ENCODE measurements at regions not wholly inside any gene's neighbourhood (a gene's known extent, or its start where the extent isn't known, plus 50 kb on each side); places are given as distances from the start of the nearest gene placed in this dataset.

DNA sequence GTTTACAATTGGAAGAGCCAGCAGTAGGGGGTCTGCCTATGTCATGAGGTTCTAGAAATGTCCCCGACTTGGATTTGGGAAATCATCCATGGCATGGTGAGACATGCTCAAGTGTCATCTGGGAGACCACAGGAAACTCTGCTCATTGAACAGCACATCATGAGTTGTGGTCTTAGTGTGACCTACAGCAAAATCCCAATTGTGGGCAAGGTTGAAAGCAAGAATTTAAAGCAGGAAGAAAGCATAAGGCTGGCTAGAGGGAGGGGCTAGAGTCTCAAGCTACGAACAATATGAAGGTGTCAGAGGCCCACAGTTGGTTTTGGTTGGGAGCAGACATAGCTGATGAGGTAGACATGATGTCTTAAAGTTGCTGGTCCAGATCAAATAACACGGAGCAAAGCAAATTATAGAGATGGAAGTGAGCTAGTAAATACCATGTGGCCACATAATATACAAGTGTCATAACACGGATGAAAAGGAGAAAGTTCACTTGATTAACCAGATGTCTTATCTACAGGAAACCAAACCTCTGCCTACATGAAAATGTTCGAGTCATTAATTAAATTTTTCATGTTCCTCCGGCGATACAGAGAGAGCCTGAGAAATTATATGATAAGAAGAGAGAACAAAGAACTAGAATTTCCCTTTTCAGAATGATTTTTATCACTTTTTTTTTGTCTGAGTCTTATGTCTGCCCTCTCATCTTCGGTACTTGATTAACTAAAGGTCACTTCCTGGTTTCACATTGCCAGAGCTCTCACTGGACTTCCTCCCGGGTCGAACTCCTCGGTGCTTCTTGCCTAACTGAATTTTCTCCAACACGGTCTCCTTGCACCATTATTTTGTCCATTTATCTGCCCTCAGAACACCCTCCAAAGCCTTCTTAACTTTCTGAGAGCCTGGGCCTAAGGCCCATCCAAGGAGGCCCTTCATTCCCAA lies 67.5 kb upstream of the DUSP10 start:
- DNase-seq (ENCODE audit: low read depth) = peak; percentile 30
- no peak overlapping the region for H3K4me3 ChIP-seq (ENCODE audit: control insufficient read depth, low read depth, low read length)

DNA sequence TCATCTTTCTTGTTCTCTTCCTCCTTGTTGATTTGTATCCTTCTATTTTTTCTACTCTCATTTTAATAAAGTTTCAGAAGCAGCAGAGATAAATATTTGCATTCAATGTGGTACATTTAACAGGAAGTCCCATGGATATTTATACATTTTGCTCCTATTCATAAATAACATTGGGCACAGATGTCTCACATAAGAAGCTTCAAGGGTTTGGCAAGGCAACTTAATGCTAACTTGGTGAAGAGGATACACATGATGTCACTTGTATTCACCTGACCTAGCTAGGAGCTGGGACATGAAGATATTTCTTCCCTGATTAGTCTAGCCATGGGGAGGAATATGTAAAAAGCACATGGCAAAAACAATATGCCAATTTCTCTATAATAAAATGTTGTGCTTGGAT lies 65.1 kb upstream of the DUSP10 start:
- TF ChIP-seq, protein P1, sequence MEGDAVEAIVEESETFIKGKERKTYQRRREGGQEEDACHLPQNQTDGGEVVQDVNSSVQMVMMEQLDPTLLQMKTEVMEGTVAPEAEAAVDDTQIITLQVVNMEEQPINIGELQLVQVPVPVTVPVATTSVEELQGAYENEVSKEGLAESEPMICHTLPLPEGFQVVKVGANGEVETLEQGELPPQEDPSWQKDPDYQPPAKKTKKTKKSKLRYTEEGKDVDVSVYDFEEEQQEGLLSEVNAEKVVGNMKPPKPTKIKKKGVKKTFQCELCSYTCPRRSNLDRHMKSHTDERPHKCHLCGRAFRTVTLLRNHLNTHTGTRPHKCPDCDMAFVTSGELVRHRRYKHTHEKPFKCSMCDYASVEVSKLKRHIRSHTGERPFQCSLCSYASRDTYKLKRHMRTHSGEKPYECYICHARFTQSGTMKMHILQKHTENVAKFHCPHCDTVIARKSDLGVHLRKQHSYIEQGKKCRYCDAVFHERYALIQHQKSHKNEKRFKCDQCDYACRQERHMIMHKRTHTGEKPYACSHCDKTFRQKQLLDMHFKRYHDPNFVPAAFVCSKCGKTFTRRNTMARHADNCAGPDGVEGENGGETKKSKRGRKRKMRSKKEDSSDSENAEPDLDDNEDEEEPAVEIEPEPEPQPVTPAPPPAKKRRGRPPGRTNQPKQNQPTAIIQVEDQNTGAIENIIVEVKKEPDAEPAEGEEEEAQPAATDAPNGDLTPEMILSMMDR (conservative IDR thresholded peaks at IDR 0.05; ENCODE audit: control insufficient read depth, insufficient read depth, low read depth, low read length) = no peak

More for the DNA sequence above, 67.5 kb upstream of the DUSP10 start:
- TF ChIP-seq, protein P1 (conservative IDR thresholded peaks at IDR 0.05; ENCODE audit: control insufficient read depth, insufficient read depth, low read depth, low read length) = no peak

DNA sequence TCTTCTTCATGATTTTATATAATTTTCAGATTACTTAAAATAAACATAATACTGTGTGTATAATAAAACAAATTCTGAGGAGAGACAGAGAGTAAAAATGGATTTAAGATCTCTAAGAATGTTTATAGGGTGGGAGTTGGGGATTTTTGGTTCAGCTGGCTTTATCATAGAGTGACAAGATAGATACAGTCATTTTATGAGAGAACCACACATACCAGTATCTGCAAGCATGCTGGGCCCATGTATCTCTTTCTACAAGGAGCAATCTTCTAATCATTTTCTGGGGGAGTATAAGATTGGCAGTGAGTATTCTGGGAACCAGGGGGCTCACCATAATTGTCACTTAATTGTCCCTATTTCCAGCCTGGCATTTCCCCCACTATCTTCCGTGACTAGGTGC lies 64.3 kb upstream of the DUSP10 start:
- no peak overlapping the region for H3K4me3 ChIP-seq (ENCODE audit: control insufficient read depth, low read depth, low read length)
- TF ChIP-seq, protein P1 (conservative IDR thresholded peaks at IDR 0.05; ENCODE audit: control insufficient read depth, insufficient read depth, low read depth, low read length) = no peak
- DNase-seq (ENCODE audit: low read depth) = no peak

More for the DNA sequence above, 65.1 kb upstream of the DUSP10 start:
- no peak for DNase-seq (ENCODE audit: low read depth)
- H3K4me3 ChIP-seq (ENCODE audit: control insufficient read depth, low read depth, low read length) = no peak overlapping the region

DNA sequence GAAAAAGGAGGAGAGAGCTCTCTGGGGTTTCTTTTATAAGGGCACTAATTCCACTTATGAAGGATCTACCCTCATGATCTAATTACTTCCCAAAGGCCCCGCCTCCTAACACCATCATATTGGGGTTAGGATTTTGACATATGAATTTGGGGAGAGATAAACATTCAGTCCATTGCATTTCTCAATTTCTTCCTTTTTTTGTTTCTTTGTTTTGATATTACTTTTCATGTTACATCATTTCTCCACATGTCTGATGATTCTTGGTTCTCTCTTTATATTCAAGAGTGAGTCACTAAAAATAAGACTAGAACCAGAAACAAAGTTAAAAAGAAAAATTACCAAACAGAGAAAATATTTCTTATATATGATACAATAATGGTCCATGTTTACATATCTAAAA lies 63.2 kb upstream of the DUSP10 start:
- TF ChIP-seq, protein P1 (conservative IDR thresholded peaks at IDR 0.05; ENCODE audit: control insufficient read depth, insufficient read depth, low read depth, low read length) = no peak
- no peak overlapping the region for H3K4me3 ChIP-seq (ENCODE audit: control insufficient read depth, low read depth, low read length)
- DNase-seq (ENCODE audit: low read depth) = no peak

DNA sequence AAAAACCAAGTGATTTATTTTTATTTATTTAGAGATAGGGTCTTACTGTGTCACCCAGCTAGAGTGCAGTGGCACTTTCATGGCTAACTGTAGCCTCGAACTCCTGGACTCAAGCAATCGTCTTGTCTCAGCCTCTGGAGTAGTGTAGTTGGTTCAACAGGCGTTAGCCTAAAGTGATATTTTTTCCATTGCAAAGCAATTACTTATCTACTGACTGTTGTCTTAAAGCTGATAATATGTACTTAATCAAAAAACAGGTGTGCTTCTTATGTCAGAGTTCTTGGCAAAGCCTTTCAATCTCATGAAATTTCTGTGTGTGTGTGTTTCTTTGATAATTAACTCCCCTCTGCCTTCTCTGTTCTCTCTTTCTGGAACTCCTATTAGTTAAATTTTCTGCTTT lies 62.4 kb upstream of the DUSP10 start:
- no peak overlapping the region for H3K4me3 ChIP-seq (ENCODE audit: control insufficient read depth, low read depth, low read length)
- no peak for DNase-seq (ENCODE audit: low read depth)
- TF ChIP-seq, protein P1 (conservative IDR thresholded peaks at IDR 0.05; ENCODE audit: control insufficient read depth, insufficient read depth, low read depth, low read length) = no peak

DNA sequence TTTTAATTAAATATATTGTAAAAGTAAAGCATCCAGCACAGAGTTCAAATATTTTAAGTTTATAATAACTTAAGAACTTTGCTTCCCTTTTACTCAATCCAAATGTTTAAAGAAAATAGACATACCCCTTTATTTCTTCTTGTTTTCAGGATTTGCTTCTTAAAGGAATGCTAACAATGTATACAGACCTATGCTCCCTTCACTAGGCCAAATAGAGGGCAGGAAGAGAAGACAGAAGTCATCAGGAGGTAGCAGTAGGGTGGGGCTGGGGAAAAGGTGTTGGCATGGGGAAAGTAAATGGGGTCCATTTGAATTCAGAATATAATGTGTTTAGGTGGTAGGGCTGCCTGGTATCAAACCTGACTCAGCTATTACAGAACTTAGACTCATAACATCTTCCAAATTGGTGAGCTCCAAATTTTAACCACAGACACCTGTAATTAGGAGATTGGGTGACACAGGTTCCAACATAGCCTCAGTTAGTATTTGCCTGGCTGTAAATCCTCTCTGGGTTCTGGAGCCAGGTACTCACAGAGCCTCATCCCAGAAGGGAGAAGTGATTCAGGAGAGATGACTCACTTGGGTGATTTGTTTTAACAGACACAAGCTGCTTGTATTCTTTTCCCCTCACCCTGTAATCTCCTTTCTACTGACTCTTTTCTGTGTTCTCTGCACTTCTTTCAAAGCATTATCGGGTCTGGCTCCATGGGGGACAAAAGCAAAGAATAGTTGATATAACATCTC lies 60.1 kb upstream of the DUSP10 start:
- peak; percentile 83 for DNase-seq (ENCODE audit: low read depth)
- TF ChIP-seq, protein P1 (conservative IDR thresholded peaks at IDR 0.05; ENCODE audit: control insufficient read depth, insufficient read depth, low read depth, low read length) = no peak
- H3K4me3 ChIP-seq (ENCODE audit: control insufficient read depth, low read depth, low read length) = no peak overlapping the region

All from fibroblast of mammary gland (primary cell).